ENCODE measurements at regions not wholly inside any gene's neighbourhood (a gene's known extent, or its start where the extent isn't known, plus 50 kb on each side); places are given as distances from the start of the nearest gene placed in this dataset.
"Not testable (repeated sequence)": the region's sequence is repeated elsewhere in the genome, so short reads cannot be mapped to it uniquely, and the experiment has no call there.

- TF ChIP-seq CTCF (IDR thresholded peaks at IDR 0.05; ENCODE audit: low read depth, low read length, missing control alignments): no peak
- no peak overlapping the region for H3K4me3 ChIP-seq (ENCODE audit: low read depth, low read length)
- in situ Hi-C loops (cut with HindIII; ENCODE audit: low sequenced_read_pairs): no loop called here
- DNase-seq (ENCODE audit: low read depth): no peak
These were observed 761.6 kb upstream of the SEMA6A start for GRCh38 chr5:117336208-117336607.

- no peak for DNase-seq (ENCODE audit: low read depth)
- in situ Hi-C loops (cut with HindIII; ENCODE audit: low sequenced_read_pairs): no loop called here
- H3K4me3 ChIP-seq (ENCODE audit: low read depth, low read length): no peak overlapping the region
- no peak for TF ChIP-seq CTCF (IDR thresholded peaks at IDR 0.05; ENCODE audit: low read depth, low read length, missing control alignments)
These were observed 758.4 kb upstream of the SEMA6A start for GRCh38 chr5:117333011-117333410.

GRCh38 chr5:117332341-117332740, 757.7 kb upstream of the SEMA6A start:
- no peak overlapping the region for H3K4me3 ChIP-seq (ENCODE audit: low read depth, low read length)
- in situ Hi-C loops (cut with HindIII; ENCODE audit: low sequenced_read_pairs): no loop called here
- DNase-seq (ENCODE audit: low read depth): no peak
- no peak for TF ChIP-seq CTCF (IDR thresholded peaks at IDR 0.05; ENCODE audit: low read depth, low read length, missing control alignments)

GRCh38 chr5:117327511-117327910, 752.9 kb upstream of the SEMA6A start:
- in situ Hi-C loops (cut with HindIII; ENCODE audit: low sequenced_read_pairs): no loop called here
- DNase-seq (ENCODE audit: low read depth): no peak
- no peak for TF ChIP-seq CTCF (IDR thresholded peaks at IDR 0.05; ENCODE audit: low read depth, low read length, missing control alignments)
- no peak overlapping the region for H3K4me3 ChIP-seq (ENCODE audit: low read depth, low read length)

- in situ Hi-C loops (cut with HindIII; ENCODE audit: low sequenced_read_pairs): no loop called here
- TF ChIP-seq CTCF (IDR thresholded peaks at IDR 0.05; ENCODE audit: low read depth, low read length, missing control alignments): no peak
- no peak for DNase-seq (ENCODE audit: low read depth)
- no peak overlapping the region for H3K4me3 ChIP-seq (ENCODE audit: low read depth, low read length)
These were observed 752.4 kb upstream of the SEMA6A start for GRCh38 chr5:117326997-117327396.

- no peak for DNase-seq (ENCODE audit: low read depth)
- no peak for TF ChIP-seq CTCF (IDR thresholded peaks at IDR 0.05; ENCODE audit: low read depth, low read length, missing control alignments)
- in situ Hi-C loops (cut with HindIII; ENCODE audit: low sequenced_read_pairs): no loop called here
- no peak overlapping the region for H3K4me3 ChIP-seq (ENCODE audit: low read depth, low read length)
These were observed 743.9 kb upstream of the SEMA6A start for GRCh38 chr5:117318528-117318927.

GRCh38 chr5:117315170-117315569, 740.5 kb upstream of the SEMA6A start:
- DNase-seq (ENCODE audit: low read depth): no peak
- in situ Hi-C loops (cut with HindIII; ENCODE audit: low sequenced_read_pairs): no loop called here

GRCh38 chr5:117304512-117305107, 730.0 kb upstream of the SEMA6A start:
- H3K4me3 ChIP-seq (ENCODE audit: low read depth, low read length); in situ Hi-C loops (cut with HindIII; ENCODE audit: low sequenced_read_pairs); DNase-seq (ENCODE audit: low read depth): not testable (repeated sequence)

More at GRCh38 chr5:117315170-117315569, 740.5 kb upstream of the SEMA6A start:
- no peak for TF ChIP-seq CTCF (IDR thresholded peaks at IDR 0.05; ENCODE audit: low read depth, low read length, missing control alignments)
- H3K4me3 ChIP-seq (ENCODE audit: low read depth, low read length): no peak overlapping the region
